Nephron (organoid): ENCODE measurements at regions not wholly inside any gene's neighbourhood (a gene's known extent, or its start where the extent isn't known, plus 50 kb on each side); places are given as distances from the start of the nearest gene placed in this dataset.
A peak's percentile ranks its signal among the peaks of the same experiment; 100 is the strongest.

Experiments used
- H3K27ac Mint-ChIP-seq, 3 experiments: 2 replicates each; pipeline ENCODE4 v1.8.0; 2020; ENCODE audit warnings: mixed read lengths in 3 of 3, mild to moderate bottlenecking in 2 of 3, moderate library complexity in 1 of 3
- H3K27me3 Mint-ChIP-seq: 2 replicates; pipeline ENCODE4 v1.8.0; 2021; ENCODE audit warnings: low read depth, mild to moderate bottlenecking, moderate library complexity, mixed read lengths
- H3K36me3 Mint-ChIP-seq: 2 replicates; pipeline ENCODE4 v1.8.0; 2020; ENCODE audit warnings: low read depth, mixed read lengths
- H3K4me1 Mint-ChIP-seq: 2 replicates; pipeline ENCODE4 v1.8.0; 2020; ENCODE audit warnings: mixed read lengths
- H3K4me3 Mint-ChIP-seq, 3 experiments: 2 replicates each; pipeline ENCODE4 v1.8.0; 2020; ENCODE audit warnings: mild to moderate bottlenecking in 3 of 3, mixed read lengths in 3 of 3, moderate library complexity in 2 of 3
- H3K9me3 Mint-ChIP-seq: 2 replicates; pipeline ENCODE4 v1.8.0; 2020; ENCODE audit warnings: mixed read lengths
- CTCF ChIP-seq, 3 experiments: fragments of 200-600 bp; sonication (generic); IDR thresholded peaks; one replicate each; pipeline ENCODE4 v1.5.0; 2021; ENCODE audit warnings: antibody characterized with exemption in 3 of 3; ENCODE audit not compliant: unreplicated experiment in 3 of 3

DNA sequence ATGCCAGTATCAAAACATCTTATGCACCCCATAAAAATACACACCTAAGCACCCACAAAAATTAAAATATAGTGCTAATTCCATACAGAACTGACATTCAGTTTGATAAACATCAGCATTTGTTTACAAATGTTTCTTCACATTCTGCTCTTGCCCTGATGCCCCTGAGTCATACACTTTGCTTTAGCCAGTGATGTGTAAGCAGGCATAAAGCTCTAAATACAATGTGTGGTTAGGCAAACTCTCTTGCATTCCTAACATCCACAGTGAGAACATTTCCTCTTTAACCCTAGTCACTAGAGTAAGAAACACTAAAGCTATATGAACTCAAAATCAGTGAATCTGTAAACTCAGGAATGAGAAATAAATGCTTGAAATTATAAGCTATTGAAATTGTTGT is 1060.7 kb downstream of the FAM181B start:
- Mint-ChIP-seq H3K27me3 (no peaks in the 10 kb centered on the region), H3K36me3 (no peaks in the 10 kb centered on the region), H3K4me1 (no peaks in the 10 kb centered on the region), H3K9me3 (peaks cover 9% of the 10 kb centered on the region), H3K4me3 (no peak overlapping the region), H3K27ac (no peak overlapping the region)
- no peak for TF ChIP-seq CTCF (IDR thresholded peaks at IDR 0.05; ENCODE audit: unreplicated experiment in 3 of 3)

DNA sequence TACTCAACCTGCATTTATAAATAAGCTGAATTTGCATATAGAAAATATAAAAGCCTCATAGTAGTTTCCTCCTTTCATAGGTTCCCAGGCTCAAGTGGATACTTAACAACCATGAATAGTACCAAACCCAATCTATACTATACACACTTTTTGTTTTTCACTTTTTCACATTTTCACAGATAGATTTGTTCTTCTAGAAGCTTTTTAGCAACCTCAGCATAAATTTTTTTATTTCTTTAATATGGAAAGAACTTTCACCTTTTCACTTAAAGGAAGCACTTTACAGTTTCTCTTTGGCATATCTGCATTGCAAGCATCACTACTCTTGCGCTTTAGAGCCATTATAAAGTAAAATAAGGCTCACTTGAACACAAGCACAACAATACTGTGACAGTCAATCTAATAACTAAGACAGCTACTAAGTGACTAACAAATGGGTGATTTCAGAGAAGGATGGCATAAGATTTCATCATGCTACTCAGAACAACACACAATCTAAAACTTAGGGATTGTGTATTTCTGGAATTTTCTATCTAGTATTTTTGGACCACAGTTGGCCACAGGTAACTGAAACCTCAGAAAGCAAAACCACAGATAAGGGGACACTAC is 1063.6 kb downstream of the FAM181B start:
- H3K9me3 Mint-ChIP-seq = no peaks in the 10 kb centered on the region
- H3K4me3 Mint-ChIP-seq = no peak overlapping the region
- no peaks in the 10 kb centered on the region for H3K4me1 Mint-ChIP-seq
- no peaks in the 10 kb centered on the region for H3K27me3 Mint-ChIP-seq
- TF ChIP-seq CTCF (IDR thresholded peaks at IDR 0.05; ENCODE audit: unreplicated experiment in 3 of 3) = no peak
- H3K36me3 Mint-ChIP-seq = no peaks in the 10 kb centered on the region
- H3K27ac Mint-ChIP-seq = no peak overlapping the region

GRCh38 chr11:81658722-81659121 is 1074.9 kb downstream of the FAM181B start:
- Mint-ChIP-seq H3K9me3 (peaks cover 30% of the 10 kb centered on the region), H3K36me3 (no peaks in the 10 kb centered on the region), H3K4me1 (no peaks in the 10 kb centered on the region), H3K4me3 (no peak overlapping the region), H3K27ac (no peak overlapping the region), H3K27me3 (no peaks in the 10 kb centered on the region)
- TF ChIP-seq CTCF (IDR thresholded peaks at IDR 0.05; ENCODE audit: unreplicated experiment in 3 of 3) = peak in 1 of 3 experiments; percentile 24

DNA sequence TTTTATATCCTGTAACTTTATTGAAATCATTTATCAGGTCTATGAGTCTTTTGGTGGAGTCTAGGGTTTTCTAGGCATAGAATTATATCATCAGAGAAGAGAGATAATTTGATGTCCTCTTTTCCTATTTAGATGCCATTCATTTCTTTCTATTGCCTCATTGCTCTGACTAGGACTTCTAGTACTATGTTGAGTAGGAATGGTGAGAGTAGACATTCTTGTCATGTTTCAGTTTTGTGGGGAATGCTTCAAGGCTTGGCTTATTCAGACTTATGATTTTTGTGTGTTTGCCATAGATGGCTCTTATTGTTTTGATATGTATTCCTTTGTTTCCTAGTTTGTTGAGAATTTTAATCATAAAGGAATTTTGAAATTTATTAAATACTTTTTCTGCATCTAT is 1078.3 kb downstream of the FAM181B start:
- Mint-ChIP-seq H3K27ac (no peak overlapping the region), H3K36me3 (no peaks in the 10 kb centered on the region), H3K27me3 (peaks cover 6% of the 10 kb centered on the region), H3K4me3 (no peak overlapping the region), H3K4me1 (no peaks in the 10 kb centered on the region), H3K9me3 (peaks cover 25% of the 10 kb centered on the region)
- TF ChIP-seq CTCF (IDR thresholded peaks at IDR 0.05; ENCODE audit: unreplicated experiment in 3 of 3) = no peak

DNA sequence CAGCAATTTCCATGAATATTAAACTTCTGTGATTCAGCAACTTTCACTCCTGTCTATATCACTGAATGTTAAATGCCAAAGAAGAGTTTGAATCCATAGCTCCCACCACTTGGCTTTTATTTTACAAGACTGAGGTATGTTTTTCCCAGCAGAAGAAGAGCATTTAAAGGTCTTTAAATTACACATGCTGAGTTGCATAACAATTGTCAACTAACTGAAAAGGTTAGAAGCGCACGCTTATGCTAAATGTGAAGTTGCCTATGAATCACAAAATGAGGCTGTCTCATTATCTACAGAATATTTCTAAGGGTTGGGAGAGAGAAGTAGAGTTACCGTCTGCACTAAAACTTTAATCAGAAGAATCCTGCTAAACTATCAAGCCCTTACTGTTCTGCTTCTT is 1086.3 kb downstream of the FAM181B start:
- peaks cover 14% of the 10 kb centered on the region for H3K27me3 Mint-ChIP-seq
- TF ChIP-seq CTCF (IDR thresholded peaks at IDR 0.05; ENCODE audit: unreplicated experiment in 3 of 3) = no peak
- peak overlapping the region; percentile 29 to 65 (median 56) for H3K4me3 Mint-ChIP-seq
- H3K9me3 Mint-ChIP-seq = no peaks in the 10 kb centered on the region
- H3K36me3 Mint-ChIP-seq = no peaks in the 10 kb centered on the region
- H3K27ac Mint-ChIP-seq = no peak overlapping the region
- peaks cover 14% of the 10 kb centered on the region for H3K4me1 Mint-ChIP-seq

GRCh38 chr11:81644239-81644840 is 1089.3 kb downstream of the FAM181B start:
- Mint-ChIP-seq H3K9me3 (no peaks in the 10 kb centered on the region), H3K4me1 (peaks cover 14% of the 10 kb centered on the region), H3K27ac (no peak overlapping the region), H3K4me3 (peak overlapping the region in 1 of 3 experiments; percentile 51), H3K36me3 (no peaks in the 10 kb centered on the region), H3K27me3 (peaks cover 7% of the 10 kb centered on the region)
- peak; percentile 78 to 81 (median 81) for TF ChIP-seq CTCF (IDR thresholded peaks at IDR 0.05; ENCODE audit: unreplicated experiment in 3 of 3)
